ENCODE measurements at regions not wholly inside any gene's neighbourhood (a gene's known extent, or its start where the extent isn't known, plus 50 kb on each side); places are given as distances from the start of the nearest gene placed in this dataset.

DNA sequence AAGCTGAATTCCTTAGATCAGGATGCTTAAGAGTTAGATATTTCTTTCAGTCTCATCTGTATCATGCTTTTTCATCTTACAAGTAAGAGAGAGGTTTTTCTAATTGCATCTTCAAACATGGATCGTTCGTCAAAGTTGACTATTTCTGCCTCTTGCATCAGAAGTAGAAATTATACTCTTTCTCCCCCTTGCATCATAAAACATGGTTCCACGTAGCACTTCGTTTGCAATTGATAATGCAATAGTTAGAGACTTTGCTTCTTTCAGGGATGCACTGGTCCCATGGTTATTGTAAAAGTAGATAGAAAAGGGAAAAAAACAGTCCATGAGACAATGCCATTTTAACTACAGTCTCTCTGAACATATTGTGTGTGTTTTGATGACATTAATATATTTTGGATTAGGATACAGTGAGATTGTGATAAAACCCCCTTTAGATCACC is 75.1 kb upstream of the PARD3B start:
- Mint-ChIP-seq H3K4me1 (no peaks in the 10 kb centered on the region), H3K9me3 (no peaks in the 10 kb centered on the region; the same call in 1 of the 3 replicates), H3K36me3 (ENCODE audit: low read depth) (no peaks in the 10 kb centered on the region), H3K27ac (no peak overlapping the region), H3K27me3 (ENCODE audit: insufficient read depth, low read depth, poor library complexity) (no peaks in the 10 kb centered on the region), H3K4me3 (no peak overlapping the region)
- H3K4me1 ChIP-seq (ENCODE audit: insufficient read depth) = no peaks in the 10 kb centered on the region
- no peaks in the 10 kb centered on the region for H3F3A ChIP-seq (replicated peaks; ENCODE audit: low read depth)
- H3K27ac ChIP-seq (ENCODE audit: low read depth) = no peak overlapping the region
- no peak overlapping the region for H3K4me3 ChIP-seq
- no peak for DNase-seq (ENCODE audit: low spot score)
- no peaks in the 10 kb centered on the region; the same call in none of the 2 replicates for H3K9me2 ChIP-seq (ENCODE audit: insufficient read depth)
- no peaks in the 10 kb centered on the region for H3K36me3 ChIP-seq (ENCODE audit: insufficient read depth)
- no peak overlapping the region for H2AFZ ChIP-seq
- H3K79me2 ChIP-seq (replicated peaks; ENCODE audit: insufficient read depth) = no peaks in the 10 kb centered on the region
- ATAC-seq = no peak
- no peaks in the 10 kb centered on the region for H4K20me1 ChIP-seq (replicated peaks; ENCODE audit: insufficient read depth)
- H3K27me3 ChIP-seq (ENCODE audit: insufficient read depth) = no peaks in the 10 kb centered on the region
- no peak overlapping the region for H3K4me2 ChIP-seq
- TF ChIP-seq, protein P1, sequence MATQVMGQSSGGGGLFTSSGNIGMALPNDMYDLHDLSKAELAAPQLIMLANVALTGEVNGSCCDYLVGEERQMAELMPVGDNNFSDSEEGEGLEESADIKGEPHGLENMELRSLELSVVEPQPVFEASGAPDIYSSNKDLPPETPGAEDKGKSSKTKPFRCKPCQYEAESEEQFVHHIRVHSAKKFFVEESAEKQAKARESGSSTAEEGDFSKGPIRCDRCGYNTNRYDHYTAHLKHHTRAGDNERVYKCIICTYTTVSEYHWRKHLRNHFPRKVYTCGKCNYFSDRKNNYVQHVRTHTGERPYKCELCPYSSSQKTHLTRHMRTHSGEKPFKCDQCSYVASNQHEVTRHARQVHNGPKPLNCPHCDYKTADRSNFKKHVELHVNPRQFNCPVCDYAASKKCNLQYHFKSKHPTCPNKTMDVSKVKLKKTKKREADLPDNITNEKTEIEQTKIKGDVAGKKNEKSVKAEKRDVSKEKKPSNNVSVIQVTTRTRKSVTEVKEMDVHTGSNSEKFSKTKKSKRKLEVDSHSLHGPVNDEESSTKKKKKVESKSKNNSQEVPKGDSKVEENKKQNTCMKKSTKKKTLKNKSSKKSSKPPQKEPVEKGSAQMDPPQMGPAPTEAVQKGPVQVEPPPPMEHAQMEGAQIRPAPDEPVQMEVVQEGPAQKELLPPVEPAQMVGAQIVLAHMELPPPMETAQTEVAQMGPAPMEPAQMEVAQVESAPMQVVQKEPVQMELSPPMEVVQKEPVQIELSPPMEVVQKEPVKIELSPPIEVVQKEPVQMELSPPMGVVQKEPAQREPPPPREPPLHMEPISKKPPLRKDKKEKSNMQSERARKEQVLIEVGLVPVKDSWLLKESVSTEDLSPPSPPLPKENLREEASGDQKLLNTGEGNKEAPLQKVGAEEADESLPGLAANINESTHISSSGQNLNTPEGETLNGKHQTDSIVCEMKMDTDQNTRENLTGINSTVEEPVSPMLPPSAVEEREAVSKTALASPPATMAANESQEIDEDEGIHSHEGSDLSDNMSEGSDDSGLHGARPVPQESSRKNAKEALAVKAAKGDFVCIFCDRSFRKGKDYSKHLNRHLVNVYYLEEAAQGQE (IDR thresholded peaks at IDR 0.05; ENCODE audit: unreplicated experiment) = no peak
- TF ChIP-seq CREB1 (CRISPR knock-in tag; IDR thresholded peaks at IDR 0.05; ENCODE audit: low read depth) (no peak), EZH2phosphoT487 (IDR thresholded peaks at IDR 0.05; ENCODE audit: unreplicated experiment) (no peak)
- TF ChIP-seq, protein P2, sequence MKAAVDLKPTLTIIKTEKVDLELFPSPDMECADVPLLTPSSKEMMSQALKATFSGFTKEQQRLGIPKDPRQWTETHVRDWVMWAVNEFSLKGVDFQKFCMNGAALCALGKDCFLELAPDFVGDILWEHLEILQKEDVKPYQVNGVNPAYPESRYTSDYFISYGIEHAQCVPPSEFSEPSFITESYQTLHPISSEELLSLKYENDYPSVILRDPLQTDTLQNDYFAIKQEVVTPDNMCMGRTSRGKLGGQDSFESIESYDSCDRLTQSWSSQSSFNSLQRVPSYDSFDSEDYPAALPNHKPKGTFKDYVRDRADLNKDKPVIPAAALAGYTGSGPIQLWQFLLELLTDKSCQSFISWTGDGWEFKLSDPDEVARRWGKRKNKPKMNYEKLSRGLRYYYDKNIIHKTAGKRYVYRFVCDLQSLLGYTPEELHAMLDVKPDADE (IDR thresholded peaks at IDR 0.05) = no peak
- TF ChIP-seq, protein P3, sequence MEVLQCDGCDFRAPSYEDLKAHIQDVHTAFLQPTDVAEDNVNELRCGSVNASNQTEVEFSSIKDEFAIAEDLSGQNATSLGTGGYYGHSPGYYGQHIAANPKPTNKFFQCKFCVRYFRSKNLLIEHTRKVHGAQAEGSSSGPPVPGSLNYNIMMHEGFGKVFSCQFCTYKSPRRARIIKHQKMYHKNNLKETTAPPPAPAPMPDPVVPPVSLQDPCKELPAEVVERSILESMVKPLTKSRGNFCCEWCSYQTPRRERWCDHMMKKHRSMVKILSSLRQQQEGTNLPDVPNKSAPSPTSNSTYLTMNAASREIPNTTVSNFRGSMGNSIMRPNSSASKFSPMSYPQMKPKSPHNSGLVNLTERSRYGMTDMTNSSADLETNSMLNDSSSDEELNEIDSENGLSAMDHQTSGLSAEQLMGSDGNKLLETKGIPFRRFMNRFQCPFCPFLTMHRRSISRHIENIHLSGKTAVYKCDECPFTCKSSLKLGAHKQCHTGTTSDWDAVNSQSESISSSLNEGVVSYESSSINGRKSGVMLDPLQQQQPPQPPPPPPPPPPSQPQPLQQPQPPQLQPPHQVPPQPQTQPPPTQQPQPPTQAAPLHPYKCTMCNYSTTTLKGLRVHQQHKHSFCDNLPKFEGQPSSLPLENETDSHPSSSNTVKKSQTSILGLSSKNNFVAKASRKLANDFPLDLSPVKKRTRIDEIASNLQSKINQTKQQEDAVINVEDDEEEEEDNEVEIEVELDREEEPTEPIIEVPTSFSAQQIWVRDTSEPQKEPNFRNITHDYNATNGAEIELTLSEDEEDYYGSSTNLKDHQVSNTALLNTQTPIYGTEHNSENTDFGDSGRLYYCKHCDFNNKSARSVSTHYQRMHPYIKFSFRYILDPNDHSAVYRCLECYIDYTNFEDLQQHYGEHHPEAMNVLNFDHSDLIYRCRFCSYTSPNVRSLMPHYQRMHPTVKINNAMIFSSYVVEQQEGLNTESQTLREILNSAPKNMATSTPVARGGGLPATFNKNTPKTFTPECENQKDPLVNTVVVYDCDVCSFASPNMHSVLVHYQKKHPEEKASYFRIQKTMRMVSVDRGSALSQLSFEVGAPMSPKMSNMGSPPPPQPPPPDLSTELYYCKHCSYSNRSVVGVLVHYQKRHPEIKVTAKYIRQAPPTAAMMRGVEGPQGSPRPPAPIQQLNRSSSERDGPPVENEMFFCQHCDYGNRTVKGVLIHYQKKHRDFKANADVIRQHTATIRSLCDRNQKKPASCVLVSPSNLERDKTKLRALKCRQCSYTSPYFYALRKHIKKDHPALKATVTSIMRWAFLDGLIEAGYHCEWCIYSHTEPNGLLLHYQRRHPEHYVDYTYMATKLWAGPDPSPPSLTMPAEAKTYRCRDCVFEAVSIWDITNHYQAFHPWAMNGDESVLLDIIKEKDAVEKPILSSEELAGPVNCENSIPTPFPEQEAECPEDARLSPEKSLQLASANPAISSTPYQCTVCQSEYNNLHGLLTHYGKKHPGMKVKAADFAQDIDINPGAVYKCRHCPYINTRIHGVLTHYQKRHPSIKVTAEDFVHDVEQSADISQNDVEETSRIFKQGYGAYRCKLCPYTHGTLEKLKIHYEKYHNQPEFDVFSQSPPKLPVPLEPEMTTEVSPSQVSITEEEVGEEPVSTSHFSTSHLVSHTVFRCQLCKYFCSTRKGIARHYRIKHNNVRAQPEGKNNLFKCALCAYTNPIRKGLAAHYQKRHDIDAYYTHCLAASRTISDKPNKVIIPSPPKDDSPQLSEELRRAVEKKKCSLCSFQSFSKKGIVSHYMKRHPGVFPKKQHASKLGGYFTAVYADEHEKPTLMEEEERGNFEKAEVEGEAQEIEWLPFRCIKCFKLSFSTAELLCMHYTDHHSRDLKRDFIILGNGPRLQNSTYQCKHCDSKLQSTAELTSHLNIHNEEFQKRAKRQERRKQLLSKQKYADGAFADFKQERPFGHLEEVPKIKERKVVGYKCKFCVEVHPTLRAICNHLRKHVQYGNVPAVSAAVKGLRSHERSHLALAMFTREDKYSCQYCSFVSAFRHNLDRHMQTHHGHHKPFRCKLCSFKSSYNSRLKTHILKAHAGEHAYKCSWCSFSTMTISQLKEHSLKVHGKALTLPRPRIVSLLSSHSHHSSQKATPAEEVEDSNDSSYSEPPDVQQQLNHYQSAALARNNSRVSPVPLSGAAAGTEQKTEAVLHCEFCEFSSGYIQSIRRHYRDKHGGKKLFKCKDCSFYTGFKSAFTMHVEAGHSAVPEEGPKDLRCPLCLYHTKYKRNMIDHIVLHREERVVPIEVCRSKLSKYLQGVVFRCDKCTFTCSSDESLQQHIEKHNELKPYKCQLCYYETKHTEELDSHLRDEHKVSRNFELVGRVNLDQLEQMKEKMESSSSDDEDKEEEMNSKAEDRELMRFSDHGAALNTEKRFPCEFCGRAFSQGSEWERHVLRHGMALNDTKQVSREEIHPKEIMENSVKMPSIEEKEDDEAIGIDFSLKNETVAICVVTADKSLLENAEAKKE (CRISPR knock-in tag; IDR thresholded peaks at IDR 0.05) = no peak
- TF ChIP-seq, protein P4, sequence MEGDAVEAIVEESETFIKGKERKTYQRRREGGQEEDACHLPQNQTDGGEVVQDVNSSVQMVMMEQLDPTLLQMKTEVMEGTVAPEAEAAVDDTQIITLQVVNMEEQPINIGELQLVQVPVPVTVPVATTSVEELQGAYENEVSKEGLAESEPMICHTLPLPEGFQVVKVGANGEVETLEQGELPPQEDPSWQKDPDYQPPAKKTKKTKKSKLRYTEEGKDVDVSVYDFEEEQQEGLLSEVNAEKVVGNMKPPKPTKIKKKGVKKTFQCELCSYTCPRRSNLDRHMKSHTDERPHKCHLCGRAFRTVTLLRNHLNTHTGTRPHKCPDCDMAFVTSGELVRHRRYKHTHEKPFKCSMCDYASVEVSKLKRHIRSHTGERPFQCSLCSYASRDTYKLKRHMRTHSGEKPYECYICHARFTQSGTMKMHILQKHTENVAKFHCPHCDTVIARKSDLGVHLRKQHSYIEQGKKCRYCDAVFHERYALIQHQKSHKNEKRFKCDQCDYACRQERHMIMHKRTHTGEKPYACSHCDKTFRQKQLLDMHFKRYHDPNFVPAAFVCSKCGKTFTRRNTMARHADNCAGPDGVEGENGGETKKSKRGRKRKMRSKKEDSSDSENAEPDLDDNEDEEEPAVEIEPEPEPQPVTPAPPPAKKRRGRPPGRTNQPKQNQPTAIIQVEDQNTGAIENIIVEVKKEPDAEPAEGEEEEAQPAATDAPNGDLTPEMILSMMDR (conservative IDR thresholded peaks at IDR 0.05; ENCODE audit: low read depth in 2 of 2) = no peak

Data from GM23338 (cell line).